ENCODE measurements at regions not wholly inside any gene's neighbourhood (a gene's known extent, or its start where the extent isn't known, plus 50 kb on each side); places are given as distances from the start of the nearest gene placed in this dataset.

- Histone ChIP-seq H3K27me3 (ENCODE audit: insufficient read depth) (no peaks in the 10 kb centered on the region), H3K36me3 (ENCODE audit: insufficient read depth) (no peaks in the 10 kb centered on the region), H3K4me2 (no peak overlapping the region), H3K9me2 (ENCODE audit: insufficient read depth) (no peaks in the 10 kb centered on the region), H3K27ac (ENCODE audit: low read depth) (no peak overlapping the region), H3K4me3 (no peak overlapping the region), H4K20me1 (replicated peaks; ENCODE audit: insufficient read depth) (no peaks in the 10 kb centered on the region), H3K4me1 (ENCODE audit: insufficient read depth) (no peaks in the 10 kb centered on the region), H2AFZ (no peak overlapping the region), H3F3A (replicated peaks; ENCODE audit: low read depth) (no peaks in the 10 kb centered on the region), H3K79me2 (replicated peaks; ENCODE audit: insufficient read depth) (no peaks in the 10 kb centered on the region)
- ATAC-seq (no peak), DNase-seq (ENCODE audit: low spot score) (no peak)
- Mint-ChIP-seq H3K27me3 (ENCODE audit: insufficient read depth, low read depth, poor library complexity) (peaks cover 13% of the 10 kb centered on the region), H3K9me3 (no peaks in the 10 kb centered on the region; the same call in 2 of the 3 replicates), H3K27ac (no peak overlapping the region), H3K4me1 (peaks cover 8% of the 10 kb centered on the region), H3K4me3 (no peak overlapping the region), H3K36me3 (ENCODE audit: low read depth) (no peaks in the 10 kb centered on the region)
- TF ChIP-seq ETS1 (IDR thresholded peaks at IDR 0.05) (no peak), ZNF114 (CRISPR knock-in tag; IDR thresholded peaks at IDR 0.05) (no peak), EZH2phosphoT487 (IDR thresholded peaks at IDR 0.05; ENCODE audit: unreplicated experiment) (no peak), REST (IDR thresholded peaks at IDR 0.05; ENCODE audit: unreplicated experiment) (no peak), NANOG (IDR thresholded peaks at IDR 0.05; ENCODE audit: borderline replicate concordance) (no peak), CREB1 (CRISPR knock-in tag; IDR thresholded peaks at IDR 0.05; ENCODE audit: low read depth) (no peak), ZNF462 (CRISPR knock-in tag; IDR thresholded peaks at IDR 0.05) (no peak), ZNF331 (CRISPR knock-in tag; IDR thresholded peaks at IDR 0.05; ENCODE audit: low read depth) (no peak), EZH2 (IDR thresholded peaks at IDR 0.05; ENCODE audit: low read depth, unreplicated experiment) (no peak), POLR2AphosphoS5 (IDR thresholded peaks at IDR 0.05; ENCODE audit: low read depth) (no peak), CTCF (conservative IDR thresholded peaks at IDR 0.05; ENCODE audit: low read depth in 2 of 2) (no peak), JUNB (IDR thresholded peaks at IDR 0.05; ENCODE audit: unreplicated experiment) (no peak), STAT1 (IDR thresholded peaks at IDR 0.05; ENCODE audit: unreplicated experiment) (no peak)
These were observed 63.0 kb upstream of the STOX2 start for GRCh38 chr4:183842129-183842528.
